Keratinocyte (primary cell): ENCODE measurements at regions not wholly inside any gene's neighbourhood (a gene's known extent, or its start where the extent isn't known, plus 50 kb on each side); places are given as distances from the start of the nearest gene placed in this dataset.

Source experiments
- DNase-seq: peaks from one replicate; pipeline ENCODE4 v3.0.0-alpha.2; 2011; ENCODE audit warnings: low read depth, missing footprints, low spot score
- FAIRE-seq: peaks from 2 replicates; lab custom pipeline; 2011; peaks lifted over from hg19 to GRCh38; lab: Jason Lieb, UNC
- H2AFZ ChIP-seq: 2 replicates; pipeline ENCODE4 v1.6.0; 2012; ENCODE audit warnings: low read length, control low read depth, inconsistent platforms; ENCODE audit not compliant: control insufficient read depth
- H3K27ac ChIP-seq: 2 replicates; pipeline ENCODE4 v1.5.1; 2011; ENCODE audit warnings: low read length; ENCODE audit not compliant: control insufficient read depth, insufficient read depth
- H3K27me3 ChIP-seq: 3 replicates; pipeline ENCODE4 v1.6.0; 2011; ENCODE audit warnings: low read length; ENCODE audit not compliant: control insufficient read depth, insufficient read depth; ENCODE audit errors: extremely low read depth
- H3K36me3 ChIP-seq, 2 experiments: 2 replicates in 1 of 2; 3 replicates in 1 of 2; pipeline ENCODE4 v1.5.1; 2011; ENCODE audit warnings: low read length in 2 of 2, mild to moderate bottlenecking in 1 of 2; ENCODE audit not compliant: control insufficient read depth in 2 of 2, insufficient read depth in 2 of 2; ENCODE audit errors: extremely low read depth in 1 of 2
- H3K4me1 ChIP-seq: 3 replicates; pipeline ENCODE4 v1.5.1; 2011; ENCODE audit warnings: low read length; ENCODE audit not compliant: control insufficient read depth, insufficient read depth; ENCODE audit errors: extremely low read depth
- H3K4me2 ChIP-seq: 3 replicates; pipeline ENCODE4 v1.6.0; 2011; ENCODE audit warnings: low read depth, low read length; ENCODE audit not compliant: control insufficient read depth, insufficient read depth; ENCODE audit errors: extremely low read depth
- H3K4me3 ChIP-seq, 3 experiments: fragments of 200-600 bp in 1 of 3; sonication (generic) in 1 of 3; 2 replicates in 2 of 3; 3 replicates in 1 of 3; pipeline ENCODE4 v1.5.1; 2011 to 2016; ENCODE audit warnings: low read length in 3 of 3, mild to moderate bottlenecking in 3 of 3, control low read depth in 2 of 3, inconsistent platforms in 1 of 3, low read depth in 1 of 3, mixed read lengths in 1 of 3, mixed run types in 1 of 3, moderate library complexity in 1 of 3; ENCODE audit not compliant: control insufficient read depth in 2 of 3, insufficient read depth in 2 of 3; ENCODE audit errors: extremely low read depth in 1 of 3
- H3K79me2 ChIP-seq: 2 replicates; pipeline ENCODE4 v1.6.0; 2012; ENCODE audit warnings: low read length; ENCODE audit not compliant: control insufficient read depth, insufficient read depth
- H3K9ac ChIP-seq: 3 replicates; pipeline ENCODE4 v1.6.0; 2011; ENCODE audit warnings: low read length; ENCODE audit not compliant: control insufficient read depth, insufficient read depth; ENCODE audit errors: extremely low read depth
- H3K9me1 ChIP-seq: 3 replicates; pipeline ENCODE4 v1.6.0; 2011; ENCODE audit warnings: low read length; ENCODE audit not compliant: control insufficient read depth, insufficient read depth; ENCODE audit errors: extremely low read depth
- H3K9me3 ChIP-seq: 2 replicates; pipeline ENCODE4 v1.5.1; 2012; ENCODE audit warnings: low read depth, low read length; ENCODE audit not compliant: control insufficient read depth
- H4K20me1 ChIP-seq: 3 replicates; pipeline ENCODE4 v1.6.0; 2011; ENCODE audit warnings: low read length; ENCODE audit not compliant: control insufficient read depth, insufficient read depth; ENCODE audit errors: extremely low read depth
- CTCF ChIP-seq, 3 experiments: IDR thresholded peaks in 1 of 3; conservative IDR thresholded peaks in 1 of 3; optimal IDR thresholded peaks in 1 of 3; 2 replicates in 2 of 3; 3 replicates in 1 of 3; pipeline versions ENCODE3 to v1.5.1; 2011; ENCODE audit warnings: low read length in 3 of 3, mild to moderate bottlenecking in 3 of 3, moderate library complexity in 2 of 3, control low read depth in 1 of 3, inconsistent platforms in 1 of 3; ENCODE audit not compliant: insufficient read depth in 2 of 3; ENCODE audit errors: extremely low read depth in 1 of 3
- EZH2 ChIP-seq: IDR thresholded peaks from one replicate; pipeline ENCODE4 v1.6.1; 2012; ENCODE audit warnings: inconsistent platforms, mild to moderate bottlenecking, low read length, moderate library complexity
- dilution Hi-C: fragments of 300-500 bp; cut with MboI; formaldehyde crosslinking; loops from one replicate; pipeline ENCODE4 v1.7.0; 2020; ENCODE audit warnings: low sequenced_read_pairs; ENCODE audit not compliant: extremely low pct_ligation_motif_present

- Histone ChIP-seq H2AFZ (no peak overlapping the region), H3K4me1 (peaks cover 11% of the 10 kb centered on the region), H3K27ac (no peak overlapping the region), H3K4me2 (no peak overlapping the region), H3K9me1 (no peaks in the 10 kb centered on the region), H3K9me3 (no peaks in the 10 kb centered on the region), H3K9ac (no peak overlapping the region), H3K4me3 (no peak overlapping the region), H3K27me3 (no peaks in the 10 kb centered on the region), H3K79me2 (no peaks in the 10 kb centered on the region), H4K20me1 (no peaks in the 10 kb centered on the region), H3K36me3 (no peaks in the 10 kb centered on the region)
- TF ChIP-seq CTCF (optimal IDR thresholded peaks at IDR 0.05 in 1 of 3, IDR thresholded peaks at IDR 0.05 in 1 of 3, conservative IDR thresholded peaks at IDR 0.05 in 1 of 3; ENCODE audit: extremely low read depth in 1 of 3, insufficient read depth in 2 of 3, low read length in 3 of 3) (no peak), EZH2 (no peak)
- DNase-seq (no peak), FAIRE-seq (no peak)
- dilution Hi-C loops, result no loop called here
These were observed 215.6 kb upstream of the MAF start for GRCh38 chr16:79816081-79816497.

- H2AFZ ChIP-seq, result no peak overlapping the region
- H3K9me3 ChIP-seq, result no peaks in the 10 kb centered on the region
- dilution Hi-C loops, result no loop called here
- H3K79me2 ChIP-seq, result no peaks in the 10 kb centered on the region
- DNase-seq (no peak), FAIRE-seq (no peak)
- no peak overlapping the region for H3K9ac ChIP-seq
- no peak overlapping the region for H3K27ac ChIP-seq
- H4K20me1 ChIP-seq, result no peaks in the 10 kb centered on the region
- no peaks in the 10 kb centered on the region for H3K36me3 ChIP-seq
- no peaks in the 10 kb centered on the region for H3K9me1 ChIP-seq
- peaks cover 22% of the 10 kb centered on the region for H3K4me1 ChIP-seq
- H3K4me3 ChIP-seq, result no peak overlapping the region
- no peaks in the 10 kb centered on the region for H3K27me3 ChIP-seq
- no peak overlapping the region for H3K4me2 ChIP-seq
- TF ChIP-seq EZH2, result no peak
These were observed 214.5 kb upstream of the MAF start for GRCh38 chr16:79815049-79815448.

GRCh38 chr16:79814124-79814523 lies 213.6 kb upstream of the MAF start:
- Histone ChIP-seq H3K36me3 (no peaks in the 10 kb centered on the region), H3K4me3 (no peak overlapping the region), H4K20me1 (no peaks in the 10 kb centered on the region), H2AFZ (no peak overlapping the region), H3K9me1 (no peaks in the 10 kb centered on the region), H3K27me3 (no peaks in the 10 kb centered on the region), H3K79me2 (no peaks in the 10 kb centered on the region), H3K4me2 (no peak overlapping the region), H3K27ac (no peak overlapping the region), H3K9me3 (no peaks in the 10 kb centered on the region), H3K4me1 (peaks cover 22% of the 10 kb centered on the region), H3K9ac (no peak overlapping the region)
- DNase-seq (no peak), FAIRE-seq (peak; percentile 26)
- dilution Hi-C loops, result no loop called here
- TF ChIP-seq EZH2 (no peak), CTCF (optimal IDR thresholded peaks at IDR 0.05 in 1 of 3, IDR thresholded peaks at IDR 0.05 in 1 of 3, conservative IDR thresholded peaks at IDR 0.05 in 1 of 3; ENCODE audit: extremely low read depth in 1 of 3, insufficient read depth in 2 of 3, low read length in 3 of 3) (no peak)
